ENCODE measurements at regions not wholly inside any gene's neighbourhood (a gene's known extent, or its start where the extent isn't known, plus 50 kb on each side); places are given as distances from the start of the nearest gene placed in this dataset.

- no peaks in the 10 kb centered on the region for H3K9me3 ChIP-seq (replicated peaks; ENCODE audit: insufficient read depth, low read length)
- no peak overlapping the region for H3K9ac ChIP-seq (ENCODE audit: low read length)
- no peaks in the 10 kb centered on the region for H3K79me2 ChIP-seq (ENCODE audit: low read length)
- H3K27me3 ChIP-seq (replicated peaks; ENCODE audit: insufficient read depth, low read length) = no peaks in the 10 kb centered on the region
- no peak overlapping the region for H2AFZ ChIP-seq (ENCODE audit: low read length)
- no peaks in the 10 kb centered on the region for H3K4me1 ChIP-seq (ENCODE audit: low read length)
- no peak overlapping the region for H3K4me3 ChIP-seq (ENCODE audit: low read length)
- H3K27ac ChIP-seq (ENCODE audit: low read length) = no peak overlapping the region
- no peaks in the 10 kb centered on the region for H3K36me3 ChIP-seq (replicated peaks; ENCODE audit: insufficient read depth, low read length)
- no peaks in the 10 kb centered on the region for H3F3A ChIP-seq (ENCODE audit: insufficient read depth, low read length)
- H3K9me2 ChIP-seq (replicated peaks; ENCODE audit: insufficient read depth, low read length) = no peaks in the 10 kb centered on the region
- H4K20me1 ChIP-seq (ENCODE audit: insufficient read depth, low read length) = no peaks in the 10 kb centered on the region
- DNase-seq = no peak
- no peak overlapping the region for H3K4me2 ChIP-seq (ENCODE audit: low read depth, low read length)
- TF ChIP-seq EZH2phosphoT487 (IDR thresholded peaks at IDR 0.05; ENCODE audit: low read length) (no peak), EZH2 (optimal IDR thresholded peaks at IDR 0.05; ENCODE audit: low read depth, low read length) (no peak), CTCF (IDR thresholded peaks at IDR 0.05; ENCODE audit: low read length) (no peak)
Observed at GRCh38 chr3:103601666-103602065, 1166.9 kb downstream of the ZPLD1 start.

GRCh38 chr3:103609472-103609871 is 1174.7 kb downstream of the ZPLD1 start:
- Histone ChIP-seq H3K4me3 (ENCODE audit: low read length) (no peak overlapping the region), H3K9me3 (replicated peaks; ENCODE audit: insufficient read depth, low read length) (no peaks in the 10 kb centered on the region), H4K20me1 (ENCODE audit: insufficient read depth, low read length) (no peaks in the 10 kb centered on the region), H3K27me3 (replicated peaks; ENCODE audit: insufficient read depth, low read length) (no peaks in the 10 kb centered on the region), H3K36me3 (replicated peaks; ENCODE audit: insufficient read depth, low read length) (no peaks in the 10 kb centered on the region), H3K9ac (ENCODE audit: low read length) (no peak overlapping the region), H3K4me2 (ENCODE audit: low read depth, low read length) (no peak overlapping the region), H3K27ac (ENCODE audit: low read length) (no peak overlapping the region), H3K9me2 (replicated peaks; ENCODE audit: insufficient read depth, low read length) (no peaks in the 10 kb centered on the region), H2AFZ (ENCODE audit: low read length) (no peak overlapping the region), H3F3A (ENCODE audit: insufficient read depth, low read length) (no peaks in the 10 kb centered on the region), H3K79me2 (ENCODE audit: low read length) (no peaks in the 10 kb centered on the region), H3K4me1 (ENCODE audit: low read length) (no peaks in the 10 kb centered on the region)
- no peak for TF ChIP-seq EZH2 (optimal IDR thresholded peaks at IDR 0.05; ENCODE audit: low read depth, low read length)
- TF ChIP-seq EZH2phosphoT487 (IDR thresholded peaks at IDR 0.05; ENCODE audit: low read length) = no peak
- no peak for TF ChIP-seq CTCF (IDR thresholded peaks at IDR 0.05; ENCODE audit: low read length)
- DNase-seq = no peak

- DNase-seq = no peak
- Histone ChIP-seq H3F3A (ENCODE audit: insufficient read depth, low read length) (no peaks in the 10 kb centered on the region), H3K4me1 (ENCODE audit: low read length) (no peaks in the 10 kb centered on the region), H3K9me3 (replicated peaks; ENCODE audit: insufficient read depth, low read length) (no peaks in the 10 kb centered on the region), H3K4me2 (ENCODE audit: low read depth, low read length) (no peak overlapping the region), H3K36me3 (replicated peaks; ENCODE audit: insufficient read depth, low read length) (no peaks in the 10 kb centered on the region), H3K79me2 (ENCODE audit: low read length) (no peaks in the 10 kb centered on the region), H3K9me2 (replicated peaks; ENCODE audit: insufficient read depth, low read length) (no peaks in the 10 kb centered on the region), H3K9ac (ENCODE audit: low read length) (no peak overlapping the region), H3K27me3 (replicated peaks; ENCODE audit: insufficient read depth, low read length) (no peaks in the 10 kb centered on the region), H2AFZ (ENCODE audit: low read length) (no peak overlapping the region), H3K4me3 (ENCODE audit: low read length) (no peak overlapping the region), H4K20me1 (ENCODE audit: insufficient read depth, low read length) (no peaks in the 10 kb centered on the region), H3K27ac (ENCODE audit: low read length) (no peak overlapping the region)
- TF ChIP-seq EZH2phosphoT487 (IDR thresholded peaks at IDR 0.05; ENCODE audit: low read length) (no peak), CTCF (IDR thresholded peaks at IDR 0.05; ENCODE audit: low read length) (no peak), EZH2 (optimal IDR thresholded peaks at IDR 0.05; ENCODE audit: low read depth, low read length) (no peak)
Observed at GRCh38 chr3:103613397-103614156, 1178.8 kb downstream of the ZPLD1 start.

All from MM.1S (cell line).